GM19043 (cell line): ENCODE measurements at regions not wholly inside any gene's neighbourhood (a gene's known extent, or its start where the extent isn't known, plus 50 kb on each side); places are given as distances from the start of the nearest gene placed in this dataset.
A peak's percentile ranks its signal among the peaks of the same experiment; 100 is the strongest.
"Not testable (repeated sequence)": the region's sequence is repeated elsewhere in the genome, so short reads cannot be mapped to it uniquely, and the experiment has no call there.

Experiments
- ATAC-seq: cut with Tn5 transposase; IDR thresholded peaks from one replicate; pipeline ENCODE4 v1.9.1; 2021; ENCODE audit warnings: low read depth; ENCODE audit not compliant: unreplicated experiment

DNA sequence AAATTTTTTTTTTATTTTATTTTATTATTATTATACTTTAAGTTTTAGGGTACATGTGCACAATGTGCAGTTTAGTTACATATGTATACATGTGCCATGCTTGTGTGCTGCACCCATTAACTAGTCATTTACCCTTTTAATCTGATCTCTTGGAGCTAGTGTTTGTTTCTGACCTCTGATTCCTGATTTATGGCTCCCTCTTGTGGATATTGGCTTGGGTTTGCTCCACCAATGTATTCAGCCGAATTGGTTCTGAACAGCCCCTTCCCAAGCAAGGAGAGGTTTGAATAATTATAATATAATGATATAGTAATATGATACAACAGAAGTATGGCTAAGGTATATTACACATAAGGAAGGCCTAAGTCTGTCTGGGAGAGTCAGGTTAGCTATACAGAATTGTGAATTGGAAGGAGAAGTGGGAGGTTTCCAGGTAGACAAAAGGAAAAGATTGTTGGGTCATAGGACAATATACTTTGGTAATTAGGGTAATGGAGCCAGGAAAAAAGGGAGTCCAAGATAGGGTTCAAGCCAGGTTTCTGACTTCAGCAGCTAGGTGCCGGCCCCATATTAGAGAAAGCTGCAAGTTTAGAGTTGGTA lies 53.1 kb upstream of the HMCN1 start:
- ATAC-seq, result peak; percentile 57

DNA sequence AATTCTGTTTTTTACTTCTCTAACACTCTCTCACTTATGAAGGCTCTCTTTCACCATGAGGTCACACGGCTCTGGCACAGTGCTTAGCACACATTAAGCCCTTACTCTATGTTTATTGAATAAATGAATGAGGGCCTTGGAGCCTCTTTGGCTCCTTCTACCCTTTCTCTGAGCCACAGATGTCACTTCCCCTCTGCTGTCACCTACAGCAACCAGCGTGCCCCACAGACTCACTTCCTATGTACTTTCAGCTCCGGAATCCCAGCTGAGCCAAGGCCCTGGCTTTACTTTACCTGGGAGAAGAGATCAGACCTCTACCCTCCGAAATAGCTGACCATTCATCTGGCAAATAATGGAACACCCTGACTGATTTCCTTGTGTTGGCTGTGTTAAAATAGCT lies 53.7 kb upstream of the HMCN1 start:
- no peak for ATAC-seq

DNA sequence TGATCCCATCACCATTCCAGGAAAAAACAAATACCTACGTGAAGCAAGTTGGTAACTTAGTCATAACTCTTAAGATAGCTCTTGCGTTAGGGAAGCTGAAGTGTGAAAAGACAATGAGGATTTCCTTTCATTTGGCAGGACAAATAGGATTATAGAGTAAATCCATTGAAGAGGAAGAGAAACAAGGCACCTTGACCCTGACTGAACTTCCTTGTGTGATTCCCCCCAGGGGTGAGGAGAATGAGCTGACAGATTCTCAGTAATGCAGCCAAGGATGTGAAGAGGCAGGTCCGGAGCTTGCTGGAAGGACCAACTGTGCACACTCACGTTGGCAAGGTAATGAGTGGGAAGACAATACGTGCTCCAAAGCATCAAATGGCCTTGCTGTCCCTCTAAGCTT lies 55.0 kb upstream of the HMCN1 start:
- no peak for ATAC-seq

DNA sequence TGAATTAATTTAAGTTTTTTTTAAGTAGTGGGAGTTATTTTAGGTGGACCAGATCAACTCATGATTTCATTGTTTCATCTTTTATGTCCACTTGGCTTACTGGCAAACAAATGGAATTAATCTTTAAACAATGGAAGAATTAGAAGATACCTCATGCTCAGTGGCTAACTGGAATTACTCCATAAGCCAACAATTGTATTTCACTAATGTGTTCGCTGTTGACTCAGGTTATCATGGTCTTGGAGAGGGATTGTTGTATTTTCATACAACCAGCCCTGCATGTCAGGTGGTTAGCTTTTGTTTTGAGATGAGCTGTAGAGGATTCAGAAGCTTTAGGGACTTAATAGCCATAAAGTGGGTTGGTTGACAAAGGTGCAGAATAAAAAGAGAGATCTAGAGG lies 57.2 kb upstream of the HMCN1 start:
- no peak for ATAC-seq

DNA sequence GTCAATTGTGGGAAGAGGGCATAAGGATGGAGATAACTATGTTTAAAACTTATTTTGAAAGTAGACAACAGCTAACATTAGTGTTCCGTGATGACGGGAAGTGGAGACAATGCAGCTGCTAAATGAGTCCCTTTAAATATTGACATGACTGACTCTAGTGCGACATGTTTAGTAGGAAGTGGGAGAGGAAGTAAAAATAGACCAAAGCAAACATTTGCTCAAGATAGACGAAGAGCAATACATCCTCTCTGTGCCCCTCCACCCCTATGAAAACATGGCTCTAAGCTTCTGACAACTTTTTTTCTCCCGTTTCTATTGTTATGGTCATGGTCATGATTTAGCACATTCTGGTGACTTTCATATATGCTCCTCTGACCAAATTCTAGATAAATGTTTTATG lies 60.0 kb upstream of the HMCN1 start:
- ATAC-seq, result peak; percentile 82

DNA sequence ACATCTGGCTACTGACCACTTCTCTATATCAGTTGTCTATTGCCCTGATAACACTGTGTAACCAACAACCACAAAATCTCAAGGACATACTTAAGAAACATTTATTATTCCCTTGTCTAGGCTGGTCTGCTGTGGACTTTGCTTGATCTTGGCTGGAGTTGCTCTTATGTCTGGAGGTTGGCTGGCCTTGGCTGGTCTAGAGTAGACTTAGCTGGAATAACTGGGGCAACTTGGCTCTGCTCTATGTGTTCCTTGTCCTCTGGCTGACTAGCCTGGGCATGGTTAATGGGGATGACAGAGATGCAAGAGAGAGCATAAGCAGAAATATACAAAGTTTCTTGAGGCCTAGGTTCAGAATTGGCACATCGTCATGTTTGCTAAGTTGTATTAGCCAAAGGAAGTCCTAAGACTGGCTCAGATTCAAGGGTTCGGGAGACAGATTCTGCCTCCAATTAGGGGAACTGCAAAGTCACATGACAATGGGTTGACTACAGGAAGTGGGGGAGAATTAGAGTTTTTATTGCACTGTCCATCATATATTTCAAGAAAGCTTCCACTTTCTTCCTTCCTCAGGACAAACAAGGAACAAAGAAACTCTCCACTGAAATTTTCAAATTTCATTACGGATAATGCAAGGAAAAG lies 61.4 kb upstream of the HMCN1 start:
- no peak for ATAC-seq

DNA sequence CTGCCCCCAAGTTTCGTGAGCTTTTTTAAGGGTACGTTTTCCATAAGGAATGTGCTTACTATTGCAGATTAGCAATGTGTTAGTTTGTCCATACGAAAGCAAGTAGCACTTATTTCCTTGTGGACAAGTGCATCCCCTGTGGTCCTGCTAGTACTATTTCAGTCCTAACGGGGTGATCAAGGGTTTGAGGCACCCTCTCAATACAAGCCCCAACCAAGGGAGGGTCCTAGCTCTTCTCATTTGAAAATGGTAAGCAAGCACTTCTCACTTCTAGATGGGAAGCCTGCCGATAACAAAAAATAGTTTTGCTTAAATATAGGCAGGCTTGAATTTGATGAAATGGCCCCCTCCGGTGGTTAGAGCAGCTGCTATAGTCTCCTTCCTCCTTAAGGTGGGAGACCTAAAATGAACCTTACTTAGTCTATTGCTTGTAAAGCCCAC lies 64.0 kb upstream of the HMCN1 start:
- no peak for ATAC-seq

DNA sequence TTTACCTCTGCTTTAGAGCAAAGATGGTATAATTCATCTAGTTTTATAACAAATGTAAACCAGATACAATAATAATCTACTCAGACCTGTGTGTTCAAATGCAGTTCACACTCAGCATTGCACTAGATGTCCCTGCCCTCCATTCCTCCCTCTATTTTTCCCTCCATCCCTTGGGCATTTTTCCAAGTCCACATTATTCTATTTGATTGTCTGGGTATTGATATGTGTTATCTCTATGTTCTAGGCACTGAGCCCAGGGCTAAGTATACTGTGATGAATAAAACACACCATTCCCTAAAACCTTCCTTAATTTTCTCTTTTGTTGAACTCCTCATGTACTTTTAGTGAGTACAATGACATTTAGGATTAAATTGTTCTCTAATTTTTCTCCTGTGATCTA lies 66.2 kb upstream of the HMCN1 start:
- no peak for ATAC-seq

DNA sequence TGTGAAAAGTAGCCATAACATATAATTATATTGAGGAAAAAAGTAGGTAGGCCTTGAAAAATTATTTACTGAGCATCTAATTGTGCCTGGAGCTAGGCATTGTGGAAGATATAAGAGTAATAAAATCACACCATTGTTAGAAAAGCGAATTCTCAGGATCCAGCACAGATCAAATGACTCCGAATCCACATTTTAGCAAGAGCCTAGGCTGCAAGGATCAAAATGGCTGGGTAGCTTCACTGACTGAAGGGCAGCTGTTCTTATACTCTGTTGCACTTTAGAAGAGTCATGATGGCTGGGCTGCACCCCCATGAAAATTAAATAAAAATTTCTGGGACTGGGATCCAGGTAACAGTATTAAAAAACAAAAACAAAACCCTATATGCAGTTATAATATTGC lies 67.6 kb upstream of the HMCN1 start:
- no peak for ATAC-seq

DNA sequence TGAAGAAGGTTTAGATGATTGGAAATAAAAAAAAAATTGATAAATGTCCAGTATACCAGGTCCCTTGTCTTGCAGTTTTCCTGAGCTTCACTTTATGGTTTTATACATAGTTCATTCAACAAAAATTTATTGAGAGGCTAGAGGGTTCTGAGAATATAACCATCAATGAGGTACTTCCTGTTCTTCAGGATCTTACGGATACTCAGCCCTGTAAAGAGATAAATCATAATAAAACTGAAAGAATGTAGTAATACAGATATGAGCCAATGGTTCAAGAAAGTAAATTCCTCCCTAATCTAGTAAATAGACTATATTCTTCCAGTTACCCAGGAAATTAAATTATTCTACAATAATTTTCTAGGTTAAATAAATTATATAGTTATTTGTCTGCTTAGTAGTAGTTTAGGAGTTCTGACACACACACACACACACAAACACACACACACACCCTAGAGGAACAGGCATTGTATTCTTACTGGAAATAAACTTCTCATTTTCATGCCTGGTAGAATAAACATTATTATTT lies 70.4 kb upstream of the HMCN1 start:
- ATAC-seq, result no peak

DNA sequence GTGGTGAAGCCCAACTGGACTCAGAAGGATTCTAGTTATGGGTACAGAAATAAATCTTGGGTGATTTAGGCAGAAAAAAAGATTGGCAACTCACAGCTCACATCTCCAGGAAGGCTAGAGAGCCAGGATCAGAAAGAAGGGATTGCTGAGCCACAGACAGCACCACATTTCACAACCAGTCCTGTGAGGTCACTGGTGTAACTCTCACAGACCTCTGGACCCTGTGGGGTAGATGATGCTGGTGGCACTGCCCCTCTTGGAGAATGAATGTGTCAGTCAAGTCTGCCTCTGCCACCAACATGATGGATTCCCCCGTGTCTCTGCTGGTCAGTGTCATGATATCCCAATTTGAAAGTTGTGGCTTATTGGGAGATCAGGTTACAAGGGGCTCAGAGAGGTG lies 70.9 kb upstream of the HMCN1 start:
- no peak for ATAC-seq

DNA sequence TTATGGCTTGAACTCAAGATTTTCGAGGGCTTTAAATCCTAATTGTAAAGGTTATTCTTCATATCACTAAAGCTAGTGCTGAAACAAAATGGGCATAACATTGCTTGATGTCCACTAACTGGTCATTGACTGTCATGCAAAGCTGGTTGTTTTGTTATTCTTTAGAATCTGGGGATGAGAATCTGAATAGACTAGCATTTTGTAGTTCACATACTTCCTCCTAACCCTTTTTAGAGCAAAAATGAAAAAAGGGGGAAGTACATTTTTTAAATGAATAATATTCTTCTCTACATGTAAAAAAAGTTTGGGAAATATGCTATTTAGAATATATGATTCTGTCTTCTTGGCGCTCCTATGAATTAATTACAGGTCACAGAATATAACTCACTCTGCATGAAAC lies 72.2 kb upstream of the HMCN1 start:
- no peak for ATAC-seq

DNA sequence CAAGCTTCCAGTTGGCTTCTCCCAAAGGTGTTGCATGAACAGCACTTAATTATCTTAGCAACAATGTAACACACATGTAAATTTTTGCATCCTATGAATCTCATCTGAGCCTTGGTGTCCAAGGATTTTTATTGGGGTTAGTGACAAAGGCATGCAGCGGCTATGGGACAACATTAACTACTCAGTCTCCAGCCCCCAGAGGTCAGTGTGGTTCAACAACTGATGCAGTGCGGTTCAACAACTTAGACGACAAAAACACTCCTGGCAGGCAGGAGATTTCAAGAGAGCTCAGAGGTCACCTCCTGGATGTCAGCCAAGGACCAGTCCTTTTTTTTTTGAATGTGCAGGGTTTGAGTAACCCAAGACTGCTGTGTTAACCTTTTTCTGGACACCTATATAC lies 77.5 kb upstream of the HMCN1 start:
- no peak for ATAC-seq

DNA sequence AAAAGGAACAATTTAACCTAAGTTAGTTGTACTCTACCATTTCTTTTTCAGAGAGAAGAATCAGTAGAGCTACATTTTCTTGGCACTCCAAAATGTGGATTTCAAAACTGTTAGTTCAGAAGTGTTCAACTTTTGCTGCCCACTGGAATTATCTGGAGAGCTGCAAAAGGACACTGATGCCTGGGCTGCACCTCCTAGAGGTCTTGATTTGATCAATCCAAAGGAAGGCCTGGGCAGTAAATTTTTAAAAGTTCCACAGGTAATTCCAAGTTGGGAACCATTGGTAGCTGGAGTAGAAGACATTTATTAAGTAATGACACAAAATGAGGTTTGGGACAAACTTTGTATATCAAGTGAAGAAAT lies 79.3 kb upstream of the HMCN1 start:
- ATAC-seq, result no peak

DNA sequence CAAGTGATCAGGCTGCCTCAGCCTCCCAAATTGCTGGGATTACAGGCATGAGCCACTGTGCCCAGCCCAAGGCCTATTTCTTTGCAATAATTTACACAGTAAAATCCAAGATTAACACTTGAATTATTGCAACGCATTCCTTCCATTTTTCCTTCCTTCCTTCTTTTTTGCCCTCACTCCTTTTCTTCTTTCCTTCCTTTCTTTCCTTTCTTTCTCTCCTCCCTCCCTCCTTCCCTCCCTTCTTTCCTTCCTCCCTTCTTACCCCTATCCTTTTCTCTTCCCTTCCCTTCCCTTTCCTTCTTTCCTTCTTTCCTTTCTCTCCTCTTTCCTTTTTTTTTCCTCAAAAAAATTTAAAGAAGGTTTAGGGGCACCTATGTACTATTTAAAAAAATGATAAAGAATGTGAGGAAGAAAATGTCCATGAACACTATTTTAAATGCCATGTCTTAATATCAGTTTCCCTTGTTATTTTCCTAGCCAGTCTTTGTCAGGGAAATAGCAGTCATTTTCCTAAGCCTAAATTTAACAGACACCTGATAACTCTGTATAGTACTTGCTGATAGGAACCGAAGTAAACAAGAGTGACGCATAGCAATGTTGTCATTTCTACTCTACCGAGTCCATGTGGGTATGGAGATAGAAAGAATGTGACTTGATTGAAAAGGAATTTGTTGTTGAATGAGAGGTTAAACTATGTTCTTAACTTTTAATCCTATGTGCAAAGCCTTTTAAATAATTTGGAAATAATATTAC lies 79.8 kb upstream of the HMCN1 start:
- no peak for ATAC-seq

DNA sequence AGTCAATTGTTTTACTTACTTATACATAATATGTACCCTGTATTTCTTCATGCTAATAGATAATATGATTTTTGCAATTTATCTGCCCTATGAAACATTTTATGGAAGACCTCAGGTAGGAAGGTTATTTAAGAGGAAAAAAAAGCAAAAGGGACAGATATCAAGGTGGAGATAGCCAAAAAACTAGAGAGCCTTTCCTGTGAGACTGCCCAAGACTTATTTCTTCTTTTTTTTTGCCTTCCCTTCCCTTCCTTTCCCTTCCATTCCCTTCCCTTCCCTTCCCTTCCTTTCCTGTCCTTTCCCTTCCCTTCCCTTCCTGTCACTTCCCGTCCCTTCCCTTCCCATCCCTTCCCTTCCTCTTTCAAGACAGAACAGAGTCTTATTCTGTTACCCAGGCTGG lies 80.6 kb upstream of the HMCN1 start:
- no peak for ATAC-seq

DNA sequence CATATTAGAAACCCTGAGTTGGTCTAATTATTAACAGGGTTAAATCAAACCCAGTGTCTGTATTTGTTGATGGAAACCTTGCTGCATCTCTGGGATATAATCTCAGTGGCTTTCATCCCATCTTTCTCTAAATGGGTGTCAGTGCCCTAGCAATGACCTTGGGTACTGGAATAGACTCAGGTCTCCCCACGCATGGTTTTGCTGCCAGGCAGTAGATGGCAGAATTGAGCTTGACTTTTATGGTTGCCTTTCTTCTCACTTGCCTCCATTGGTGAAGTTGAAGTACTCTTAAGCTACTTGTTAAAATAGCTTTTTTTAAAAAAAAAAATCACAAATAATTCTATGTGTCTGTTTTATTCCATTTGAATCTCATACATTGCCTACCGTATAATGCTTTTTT lies 81.8 kb upstream of the HMCN1 start:
- no peak for ATAC-seq

DNA sequence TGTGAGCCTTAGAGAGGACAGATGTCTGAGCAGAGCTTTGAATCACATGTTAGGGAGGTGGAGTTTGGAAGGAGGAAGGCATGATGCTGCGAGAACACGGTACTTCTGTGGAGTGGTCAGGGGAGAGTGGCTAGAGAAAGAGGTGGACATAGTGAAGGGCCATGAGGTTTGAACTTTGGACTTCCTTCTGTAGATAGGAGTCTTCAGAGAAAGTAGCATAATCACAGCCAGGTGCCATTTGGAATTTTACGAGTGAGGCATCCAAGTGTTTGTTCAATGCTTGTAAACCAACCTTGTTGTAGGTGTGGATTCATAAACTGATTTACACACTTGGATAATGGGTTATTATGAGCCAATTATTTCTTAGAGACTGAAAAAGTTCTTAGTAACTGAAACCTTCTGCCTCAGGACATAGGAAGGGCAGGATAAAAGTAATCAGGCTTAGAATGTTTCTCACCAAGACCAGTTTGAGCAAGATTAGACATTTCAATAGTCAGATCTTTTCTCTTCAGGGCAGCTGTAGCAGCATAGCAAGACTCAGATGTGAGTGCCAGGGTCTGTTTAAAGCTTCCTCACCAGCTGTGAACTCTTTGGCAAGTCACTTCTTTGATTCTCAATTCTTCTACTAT lies 83.5 kb upstream of the HMCN1 start:
- no peak for ATAC-seq

DNA sequence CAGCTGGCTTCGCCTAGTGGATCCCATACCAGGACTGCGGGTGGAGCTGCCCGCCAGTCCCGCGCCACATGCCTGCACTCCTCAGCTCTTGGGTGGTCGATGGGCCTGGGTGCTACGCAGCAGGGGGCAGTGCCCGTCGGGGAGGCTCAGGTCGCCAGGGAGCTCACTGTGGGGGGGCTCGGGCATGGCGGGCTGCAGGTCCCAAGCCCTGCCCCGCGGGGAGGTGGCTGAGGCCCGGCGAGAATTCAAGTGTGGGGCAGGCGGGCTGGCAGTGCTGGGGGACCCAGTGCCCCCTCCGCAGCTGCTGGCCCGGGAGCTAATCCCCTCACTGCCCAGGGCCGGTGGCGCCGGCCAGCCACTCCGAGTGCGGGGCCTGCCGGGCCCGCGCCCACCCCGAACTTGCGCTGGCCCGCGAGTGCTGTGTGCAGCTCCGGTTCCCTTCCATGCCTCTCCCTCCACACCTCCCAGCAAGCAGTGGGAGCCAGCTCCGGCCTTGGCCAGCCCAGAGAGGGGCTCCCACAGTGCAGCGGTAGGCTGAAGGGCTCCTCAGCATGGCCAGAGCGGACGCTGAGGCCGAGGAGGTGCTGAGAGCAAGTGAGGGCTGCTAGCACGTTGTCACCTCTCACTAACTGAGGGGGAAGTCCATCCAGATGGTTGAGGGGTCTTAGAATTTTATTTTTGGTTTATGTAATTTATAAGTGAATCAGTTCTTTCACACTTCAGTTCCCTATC lies 85.2 kb upstream of the HMCN1 start:
- no peak for ATAC-seq

DNA sequence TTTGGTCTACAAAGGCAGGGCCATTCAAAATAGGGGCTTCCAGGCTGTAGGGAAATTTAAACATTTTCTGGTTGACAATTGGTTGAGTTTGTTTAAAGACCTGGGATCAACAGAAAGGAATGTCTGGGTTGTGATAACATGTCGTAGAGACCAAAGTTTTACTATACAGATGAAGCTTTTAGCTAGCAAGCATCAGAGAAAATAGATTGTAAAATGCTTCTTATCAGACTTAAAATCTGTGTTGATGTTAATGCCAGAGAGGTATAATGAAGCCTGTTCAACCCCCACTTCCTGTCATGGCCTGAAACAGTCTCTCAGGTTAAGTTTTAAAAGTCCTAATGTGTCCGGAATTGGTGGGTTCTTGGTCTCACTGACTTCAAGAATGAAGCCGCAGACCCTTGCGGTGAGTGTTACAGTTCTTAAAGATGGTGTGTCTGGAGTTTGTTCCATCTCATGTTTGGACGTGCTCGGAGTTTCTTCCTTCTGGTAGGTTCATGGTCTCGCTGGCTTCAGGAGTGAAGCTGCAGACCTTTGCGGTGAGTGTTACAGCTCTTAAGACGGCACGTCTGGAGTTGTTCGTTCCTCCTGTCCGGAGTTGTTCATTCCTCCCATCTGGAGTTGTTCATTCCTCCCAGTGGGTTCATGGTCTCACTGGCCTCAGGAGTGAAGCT lies 86.5 kb upstream of the HMCN1 start:
- not testable (repeated sequence) for ATAC-seq
